Vagina (tissue), 2 donors: ENCODE measurements at regions not wholly inside any gene's neighbourhood (a gene's known extent, or its start where the extent isn't known, plus 50 kb on each side); places are given as distances from the start of the nearest gene placed in this dataset.

Experiments
- CTCF ChIP-seq, 3 experiments: fragments of 450-650 bp in 2 of 3; fragments of 200-600 bp in 1 of 3; sonication (generic) in 1 of 3; IDR thresholded peaks; one replicate each; pipeline ENCODE4 v1.5.1; 2017 to 2019; ENCODE audit warnings: antibody characterized with exemption in 3 of 3, mild to moderate bottlenecking in 2 of 3, moderate library complexity in 2 of 3
- POLR2A ChIP-seq, 2 donors: fragments of 450-650 bp; IDR thresholded peaks; one replicate each; pipeline ENCODE4 v1.6.1; 2017; ENCODE audit warnings: antibody characterized with exemption in 2 of 2, mild to moderate bottlenecking in 2 of 2, moderate library complexity in 2 of 2
- POLR2AphosphoS5 ChIP-seq, 2 donors: sonication (generic); formaldehyde crosslinking; IDR thresholded peaks; one replicate each; pipeline ENCODE4 v1.9.0; 2017; ENCODE audit warnings: antibody characterized with exemption in 2 of 2, mild to moderate bottlenecking in 2 of 2, low read depth in 1 of 2; ENCODE audit not compliant: insufficient read depth in 1 of 2

DNA sequence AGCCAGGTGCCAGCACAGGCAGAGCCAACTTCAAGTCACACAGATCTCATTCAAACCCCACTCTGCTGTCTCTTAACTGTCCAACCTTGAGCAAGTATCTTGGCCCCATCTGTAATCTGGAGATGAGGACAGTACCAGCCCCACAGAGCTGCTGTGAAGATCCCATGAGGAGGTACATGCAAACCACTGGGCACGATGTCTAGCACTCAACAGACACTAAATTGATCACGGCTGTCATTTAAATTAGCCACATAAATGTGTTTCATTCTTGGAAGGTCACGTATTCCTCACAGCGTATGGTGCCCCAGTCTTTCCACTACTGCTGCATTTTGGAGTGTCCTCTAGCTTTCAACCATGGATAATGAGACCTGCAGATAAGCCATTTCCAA lies 167.6 kb upstream of the ID2 start:
- TF ChIP-seq CTCF (IDR thresholded peaks at IDR 0.05) (no peak), POLR2AphosphoS5 (IDR thresholded peaks at IDR 0.05; ENCODE audit: insufficient read depth in 1 of 2, low read depth in 1 of 2) (no peak), POLR2A (IDR thresholded peaks at IDR 0.05) (no peak)
